NCI-H446 treated with DMSO at 0.1 percent for 48 hours (cell line): ENCODE measurements at regions not wholly inside any gene's neighbourhood (a gene's known extent, or its start where the extent isn't known, plus 50 kb on each side); places are given as distances from the start of the nearest gene placed in this dataset.
"Not testable (repeated sequence)": the region's sequence is repeated elsewhere in the genome, so short reads cannot be mapped to it uniquely, and the experiment has no call there.

ENCODE experiments used
- DNase-seq: peaks from one replicate; lab custom pipeline; 2025; lab: John Stamatoyannopoulos, UW

DNA sequence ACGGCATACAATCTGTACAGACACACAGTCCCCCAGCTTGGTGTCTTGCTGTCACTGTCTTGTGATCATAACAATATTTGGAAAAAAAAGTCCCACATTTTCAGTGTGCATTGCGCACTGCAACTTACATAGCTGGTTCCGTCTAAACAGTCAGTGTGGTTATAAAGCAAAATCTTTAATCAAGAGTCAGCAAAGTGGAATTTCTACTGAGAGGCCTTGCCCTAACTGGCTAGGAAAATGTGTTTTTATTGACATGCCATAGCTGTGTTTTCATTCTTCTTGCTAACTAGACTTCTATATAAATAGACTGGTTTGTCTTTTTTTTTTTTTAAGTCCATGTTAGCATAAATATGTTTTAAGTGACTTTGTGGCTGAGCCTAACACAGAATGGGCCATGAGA, 174.8 kb downstream of the POLR2M start:
- no peak for DNase-seq

DNA sequence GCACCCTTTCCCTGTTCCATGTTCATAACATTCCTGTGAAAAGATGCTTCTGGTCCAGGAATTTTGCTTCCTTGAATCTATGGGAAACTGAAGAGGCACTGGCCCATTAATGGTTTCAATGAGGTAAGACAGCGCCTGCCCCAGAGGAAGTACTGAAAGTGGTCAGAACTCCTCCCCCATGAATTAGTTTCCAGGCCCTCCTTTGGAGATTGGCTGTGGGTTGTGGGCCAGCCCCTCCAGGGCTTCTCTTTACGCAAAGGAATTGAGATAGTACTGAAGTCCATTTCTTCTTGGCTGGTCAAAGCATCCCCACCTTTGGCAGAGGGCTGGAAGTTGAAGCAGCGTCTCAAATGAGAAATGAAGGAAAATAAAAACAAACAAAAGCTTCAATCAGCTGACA, 175.5 kb downstream of the POLR2M start:
- DNase-seq, result no peak

DNA sequence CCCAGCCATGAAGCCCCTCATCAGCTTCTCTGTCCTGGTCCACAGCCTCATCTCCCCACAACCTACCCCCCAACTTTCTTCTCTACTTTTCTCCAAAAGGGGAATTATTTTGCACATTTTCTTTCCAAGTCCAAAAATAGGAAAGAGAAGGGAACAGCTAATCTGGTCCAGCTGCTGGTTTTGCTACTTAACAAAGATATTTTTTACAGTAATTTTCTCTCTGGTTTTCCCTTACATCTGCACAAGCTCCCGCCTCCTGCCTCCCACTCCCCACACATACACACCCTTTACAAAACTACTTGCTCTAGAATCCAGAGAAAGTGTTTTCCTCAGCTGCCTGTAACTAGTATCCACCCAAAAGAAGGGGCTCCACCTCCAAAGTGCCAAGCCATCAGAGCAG, 177.2 kb downstream of the POLR2M start:
- DNase-seq, result no peak

DNA sequence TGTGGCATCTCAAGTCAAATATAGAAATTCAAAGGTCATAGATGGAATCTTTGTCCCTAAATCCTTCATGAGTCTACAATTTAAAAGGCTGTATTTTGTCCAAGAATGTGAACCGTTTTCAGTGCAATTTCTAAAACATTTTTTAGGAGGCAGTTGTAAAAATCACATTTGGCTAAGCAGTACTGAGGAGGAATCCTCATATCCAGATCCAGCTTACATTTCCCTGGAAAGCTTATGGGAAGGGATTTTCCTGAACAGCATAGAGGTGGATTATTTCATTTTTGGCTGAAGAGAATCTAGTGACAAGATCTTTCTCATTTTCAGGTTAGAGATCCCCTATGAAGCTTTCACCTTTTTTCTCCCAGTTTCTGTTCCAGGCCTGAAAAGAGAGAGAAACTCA, 178.4 kb downstream of the POLR2M start:
- DNase-seq, result no peak

DNA sequence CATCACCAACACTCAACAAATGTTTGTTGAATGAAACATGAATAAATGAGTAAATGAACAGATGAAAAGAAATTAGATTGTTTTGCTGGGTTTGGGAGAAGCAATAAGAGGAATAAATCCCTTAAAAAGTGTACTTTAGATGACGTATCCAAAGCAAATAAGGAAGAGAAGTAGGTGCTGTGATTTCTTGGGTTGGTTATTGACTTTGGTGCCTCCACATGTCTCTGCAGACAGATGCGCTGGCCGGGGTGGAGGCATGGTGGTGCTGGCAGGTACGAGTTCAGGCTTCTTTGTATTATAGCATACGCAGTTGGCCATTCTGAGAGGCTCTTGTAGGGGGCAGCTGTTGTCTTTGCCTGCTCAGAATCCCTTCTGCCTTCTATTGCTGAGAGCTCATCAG, 178.9 kb downstream of the POLR2M start:
- no peak for DNase-seq

DNA sequence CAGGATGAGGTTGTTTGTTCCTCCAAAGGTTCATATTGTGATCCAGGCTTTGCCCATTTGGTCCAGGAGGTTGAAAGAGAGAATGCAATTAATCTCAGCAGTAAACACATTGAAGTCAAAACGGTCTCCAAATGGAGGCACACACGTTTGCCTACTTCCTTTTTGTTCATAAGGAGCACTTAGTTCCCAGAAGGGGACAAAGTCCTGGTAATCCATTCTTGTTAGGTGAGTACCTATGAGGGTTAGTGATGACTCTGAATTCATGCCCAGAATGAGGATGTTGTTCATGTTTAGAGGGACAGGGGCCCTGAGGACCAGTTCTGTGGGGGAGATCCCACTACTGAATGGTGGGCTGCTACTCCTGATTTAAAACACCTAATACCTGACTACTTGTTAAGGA, 177.7 kb downstream of the ALDH1A2 start:
- DNase-seq, result no peak

DNA sequence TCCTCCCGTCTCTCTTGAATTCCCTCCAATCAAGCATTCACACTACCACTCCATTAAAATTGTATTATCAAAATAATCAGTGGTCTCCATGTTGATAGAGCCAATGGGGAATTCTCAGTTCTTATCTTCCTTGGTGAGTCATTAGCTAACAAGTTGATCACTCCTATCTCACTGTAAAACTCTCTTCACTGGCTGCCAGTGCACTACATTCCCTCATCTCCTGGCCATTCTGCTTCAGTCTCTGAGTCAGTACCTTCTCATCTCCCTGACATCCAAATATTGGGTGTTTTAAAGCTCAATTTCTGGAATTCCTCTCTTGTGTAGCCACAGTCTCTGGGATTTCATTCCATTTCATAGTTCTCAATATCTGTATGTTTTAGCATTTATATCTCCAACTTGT, 175.2 kb downstream of the ALDH1A2 start:
- DNase-seq, result no peak

DNA sequence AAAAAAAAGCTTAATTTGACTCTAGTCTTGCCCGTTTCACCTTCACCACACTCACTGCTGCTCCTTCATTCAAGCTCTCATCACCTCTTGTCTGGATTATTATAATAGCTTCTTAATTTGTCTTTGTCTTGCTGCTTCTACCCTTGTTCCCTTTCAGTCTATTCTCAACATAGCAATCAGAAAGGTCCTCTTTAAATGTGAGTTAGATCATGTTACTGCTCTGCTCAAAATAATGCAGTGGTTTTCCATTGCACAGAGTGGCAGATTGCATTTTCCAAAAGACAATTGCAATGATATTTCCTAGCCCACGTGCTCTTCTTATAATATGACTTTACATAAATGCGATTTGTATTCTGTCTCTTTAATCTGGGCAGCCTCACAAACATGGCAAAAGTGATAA, 174.6 kb downstream of the ALDH1A2 start:
- no peak for DNase-seq

DNA sequence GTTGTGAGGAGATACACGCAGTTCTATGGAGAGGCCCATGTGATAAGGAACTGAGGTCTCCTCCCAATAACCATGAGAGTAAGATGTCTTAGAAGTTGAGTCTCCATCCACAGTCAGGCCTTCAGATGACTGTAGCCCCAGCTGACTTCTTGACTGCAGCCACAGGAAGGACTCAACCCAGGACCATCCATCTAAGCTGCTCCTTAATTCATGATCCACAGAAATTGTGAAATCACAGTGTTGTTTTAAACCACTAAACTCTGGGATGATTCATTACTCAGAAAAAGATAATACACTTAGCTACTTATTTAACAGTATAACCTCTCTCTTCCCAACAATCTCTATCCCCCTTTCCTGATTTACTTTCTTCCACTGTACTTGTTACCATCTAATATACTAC, 173.3 kb downstream of the ALDH1A2 start:
- DNase-seq, result no peak

DNA sequence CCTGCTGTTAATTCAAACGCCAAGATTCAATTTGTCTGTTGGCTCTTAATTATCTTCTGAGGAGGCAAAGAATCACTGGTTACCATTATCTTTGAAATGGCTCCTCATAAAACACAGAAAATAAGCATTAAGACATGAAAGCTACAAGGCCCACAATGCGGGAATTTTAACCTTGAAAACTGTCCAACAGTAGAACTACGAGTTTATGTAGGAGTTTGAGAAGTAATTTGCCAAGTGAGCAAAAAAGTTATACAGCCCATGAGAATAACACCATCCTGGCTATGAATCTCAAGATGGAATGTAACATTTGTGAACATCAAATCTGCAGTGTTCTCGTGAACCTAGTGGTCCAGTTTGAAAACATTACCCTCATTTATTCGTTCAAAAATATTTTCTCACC, 172.5 kb downstream of the ALDH1A2 start:
- DNase-seq, result no peak

DNA sequence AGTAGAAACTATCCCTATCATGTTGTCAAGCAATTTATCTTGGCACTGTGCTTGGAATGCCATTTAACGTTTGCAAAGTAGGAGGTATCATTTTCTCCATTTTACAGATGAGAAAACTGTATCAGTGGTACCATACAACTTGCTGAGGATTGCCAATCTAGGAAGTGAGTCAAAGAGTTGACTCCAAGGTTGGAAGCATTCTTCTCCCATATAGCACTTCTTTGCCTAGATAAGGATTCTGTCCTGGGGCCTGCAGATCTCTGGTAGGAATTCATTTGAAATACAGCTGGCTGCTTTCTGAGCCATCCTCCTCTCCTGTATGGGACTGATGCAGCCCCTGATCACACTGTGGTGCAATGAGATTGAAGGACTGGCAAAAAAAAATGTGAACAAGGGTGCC, 170.2 kb downstream of the ALDH1A2 start:
- DNase-seq, result no peak

DNA sequence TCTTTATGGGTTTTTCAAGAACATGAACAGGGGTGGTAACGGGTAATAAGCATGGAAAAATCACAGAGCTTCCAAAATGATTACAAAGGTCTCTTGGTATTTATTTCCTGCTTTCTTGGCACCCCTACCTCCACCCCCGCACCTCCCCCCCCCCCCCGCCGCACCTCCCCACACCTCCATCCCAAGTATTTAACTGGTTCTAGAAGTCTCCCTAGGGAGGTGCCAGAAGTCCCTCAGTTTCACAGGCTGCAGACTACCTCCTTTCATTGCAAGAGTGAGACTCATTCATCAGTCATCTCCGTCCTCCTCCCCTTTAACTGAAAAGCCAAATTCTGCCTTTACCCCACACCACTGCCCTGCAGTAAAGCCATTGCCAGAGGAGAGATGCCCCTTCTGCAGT, 169.4 kb downstream of the ALDH1A2 start:
- DNase-seq, result no peak

DNA sequence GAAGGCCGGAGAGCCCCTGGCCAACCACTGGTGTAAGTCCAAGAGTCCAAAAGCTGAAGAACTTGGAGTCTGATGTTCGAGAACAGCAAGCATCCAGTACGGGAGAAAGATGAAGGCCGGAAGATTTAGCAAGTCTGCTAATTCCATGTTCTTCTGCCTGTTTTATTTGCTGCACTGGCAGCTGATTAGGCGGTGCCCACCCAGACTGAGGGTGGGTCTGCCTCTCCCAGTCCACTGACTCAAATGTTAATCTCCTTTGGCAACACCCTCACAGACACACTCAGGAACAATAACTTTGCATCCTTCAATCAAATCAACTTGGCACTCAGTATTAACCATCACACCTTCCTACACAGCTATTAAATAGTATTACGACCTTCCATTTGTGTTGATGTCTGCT, 168.6 kb downstream of the ALDH1A2 start:
- DNase-seq, result not testable (repeated sequence)

DNA sequence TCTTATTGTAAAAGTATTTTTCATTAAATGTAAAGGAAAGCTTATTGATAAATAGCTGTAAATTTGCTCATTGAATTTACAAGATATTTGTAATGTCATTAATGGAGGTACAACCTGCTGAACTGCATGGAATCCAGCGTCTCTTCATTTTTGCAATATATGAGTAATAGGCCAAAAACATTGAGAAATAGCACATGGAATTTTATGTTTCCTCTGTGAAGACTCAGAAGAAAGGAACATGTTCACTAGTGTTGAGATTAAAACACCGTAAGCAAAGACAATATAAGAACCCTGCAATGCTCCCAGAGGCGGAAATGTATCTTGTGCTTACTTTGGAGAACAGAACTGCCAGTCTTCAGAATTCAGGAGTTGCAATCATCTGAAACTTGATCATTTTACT, 167.6 kb downstream of the ALDH1A2 start:
- no peak for DNase-seq

DNA sequence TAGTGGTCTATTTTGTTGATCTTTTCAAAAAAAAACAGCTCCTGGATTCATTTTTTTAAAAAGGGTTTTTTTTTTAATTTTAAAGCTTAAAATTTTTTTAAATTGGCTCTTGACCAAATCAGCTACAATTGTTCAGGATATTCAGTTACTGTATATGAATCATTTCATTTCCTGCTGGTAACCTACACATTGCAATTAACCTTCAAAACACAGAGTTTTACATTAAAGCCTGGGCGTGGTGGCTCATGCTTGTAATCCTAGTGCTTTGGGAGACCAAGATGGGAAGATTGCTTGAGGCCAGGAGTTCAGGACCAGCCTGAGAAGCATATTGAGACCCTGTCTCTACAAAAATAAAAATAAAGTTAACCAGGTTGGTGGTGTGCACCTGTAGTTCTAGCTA, 163.4 kb downstream of the ALDH1A2 start:
- no peak for DNase-seq
